GM12878 (cell line): ENCODE measurements at regions not wholly inside any gene's neighbourhood (a gene's known extent, or its start where the extent isn't known, plus 50 kb on each side); places are given as distances from the start of the nearest gene placed in this dataset.

Experiments
- ATAC-seq: fragments of 200-7000 bp; cut with Tn5 transposase; 3 replicates; pipeline ENCODE4 v1.9.1; 2020; ENCODE audit warnings: mild to moderate bottlenecking, moderate library complexity
- BruUV-seq: library from RNA; stranded (reverse); fragments of 400-500 nt; replicated peaks from 2 replicates; lab custom pipeline; 2021; lab: Mats Ljungman, UMichigan
- CTCF ChIA-PET: fragments of 300-600 bp; sonication (Branson Sonifier 250); formaldehyde crosslinking; extraction: SDS; loops from one replicate; lab custom pipeline; 2021; ENCODE audit warnings: inconsistent platforms; lab: Yijun Ruan, JAX
- POLR2A ChIA-PET: fragments of 350-600 bp; formaldehyde crosslinking; extraction: SDS; loops from one replicate; lab custom pipeline; 2021; ENCODE audit warnings: inconsistent platforms; lab: Charles Lee
- RAD21 ChIA-PET: fragments of 300-600 bp; sonication (Branson Sonifier 250); formaldehyde crosslinking; loops from one replicate; lab custom pipeline; 2023; ENCODE audit warnings: antibody characterized with exemption; ENCODE audit not compliant: unreplicated experiment; lab: Charles Lee
- SMC1A ChIA-PET: fragments of 300-600 bp; sonication (Branson Sonifier 250); formaldehyde crosslinking; loops from one replicate; lab custom pipeline; 2023; ENCODE audit not compliant: unreplicated experiment, uncharacterized antibody; lab: Charles Lee
- DNase-seq: peaks from one replicate; pipeline ENCODE4 v3.0.0-alpha.2; 2011; ENCODE audit warnings: low read depth, low spot score
- FAIRE-seq: peaks from 3 replicates; lab custom pipeline; 2011; peaks lifted over from hg19 to GRCh38; lab: Jason Lieb, UNC
- H2AFZ ChIP-seq: 2 replicates; pipeline ENCODE4 v1.6.0; 2011; ENCODE audit warnings: low read depth, low read length, control low read depth; ENCODE audit not compliant: control insufficient read depth
- H3K27ac ChIP-seq: 2 replicates; pipeline ENCODE4 v1.5.1; 2011; ENCODE audit warnings: control low read depth; ENCODE audit not compliant: control insufficient read depth, insufficient read depth
- H3K27me3 ChIP-seq, 2 experiments: replicated peaks in 1 of 2; 2 replicates each; pipeline versions ENCODE4 v1.6.0 to v1.6.1; 2011; ENCODE audit warnings: low read length in 1 of 2; ENCODE audit not compliant: control insufficient read depth in 2 of 2, insufficient read depth in 2 of 2
- H3K36me3 ChIP-seq, 2 experiments: 2 replicates each; pipeline ENCODE4 v1.5.1; 2011; ENCODE audit warnings: low read length in 1 of 2; ENCODE audit not compliant: control insufficient read depth in 2 of 2, insufficient read depth in 2 of 2
- H3K4me1 ChIP-seq: 2 replicates; pipeline ENCODE4 v1.6.1; 2011; ENCODE audit warnings: mild to moderate bottlenecking, low read length, moderate library complexity, mixed read lengths; ENCODE audit not compliant: control insufficient read depth, insufficient read depth
- H3K4me2 ChIP-seq: 2 replicates; pipeline ENCODE4 v1.6.0; 2011; ENCODE audit warnings: control low read depth; ENCODE audit not compliant: control insufficient read depth, insufficient read depth
- H3K4me3 ChIP-seq: fragments of 200-600 bp; sonication (generic); 2 replicates; pipeline ENCODE4 v1.5.1; 2016
- H3K79me2 ChIP-seq: 2 replicates; pipeline ENCODE4 v1.6.0; 2011; ENCODE audit warnings: low read length; ENCODE audit not compliant: control insufficient read depth, insufficient read depth
- H3K9ac ChIP-seq: 2 replicates; pipeline ENCODE4 v1.8.0; 2011; ENCODE audit warnings: low read length, control low read depth, mixed read lengths; ENCODE audit not compliant: control insufficient read depth, insufficient read depth
- H3K9me3 ChIP-seq: replicated peaks from 3 replicates; pipeline ENCODE4 v1.5.1; 2011; ENCODE audit warnings: mild to moderate bottlenecking, low read length; ENCODE audit not compliant: control insufficient read depth, insufficient read depth
- H4K20me1 ChIP-seq: 2 replicates; pipeline ENCODE4 v1.6.0; 2011; ENCODE audit not compliant: control insufficient read depth, insufficient read depth
- ASH2L ChIP-seq: fragments of 300-600, 200-600 bp; sonication (generic); IDR thresholded peaks from 2 replicates; pipeline ENCODE4 v1.6.1; 2017; ENCODE audit warnings: low read depth, mild to moderate bottlenecking, borderline replicate concordance
- CBFB ChIP-seq: IDR thresholded peaks from 2 replicates; pipeline ENCODE4 v1.6.1; 2016; ENCODE audit warnings: antibody characterized with exemption, low read depth
- DPF2 ChIP-seq: fragments of 450-650 bp; IDR thresholded peaks from 2 replicates; pipeline ENCODE4 v1.6.1; 2017; ENCODE audit warnings: mild to moderate bottlenecking
- ELK1 ChIP-seq: IDR thresholded peaks from 2 replicates; pipeline ENCODE4 v1.6.1; 2012; ENCODE audit warnings: low read depth, low read length, improper control_type of control experiment
- MEF2A ChIP-seq: IDR thresholded peaks from 2 replicates; pipeline ENCODE4 v1.6.1; 2011; ENCODE audit warnings: low read depth, mild to moderate bottlenecking, low read length, moderate library complexity; ENCODE audit not compliant: insufficient read depth
- MXI1 ChIP-seq: fragments of 150-350 bp; IDR thresholded peaks from 2 replicates; pipeline ENCODE4 v1.6.1; 2011; ENCODE audit warnings: low read depth, mild to moderate bottlenecking, inconsistent platforms, low read length, improper control_type of control experiment
- NFXL1 ChIP-seq: fragments of 450-650 bp; IDR thresholded peaks from 2 replicates; pipeline ENCODE4 v1.6.1; 2017; ENCODE audit warnings: antibody characterized with exemption, mild to moderate bottlenecking, borderline replicate concordance
- NFYA ChIP-seq: IDR thresholded peaks from 2 replicates; pipeline ENCODE4 v1.6.1; 2011; ENCODE audit warnings: low read depth, mild to moderate bottlenecking, low read length, improper control_type of control experiment, borderline replicate concordance
- PRDM15 ChIP-seq: fragments of 450-650 bp; formaldehyde crosslinking; IDR thresholded peaks from 2 replicates; pipeline ENCODE4 v1.4.0; 2020; ENCODE audit warnings: mild to moderate bottlenecking, moderate library complexity
- RELB ChIP-seq: fragments of 450-650 bp; IDR thresholded peaks from 2 replicates; pipeline ENCODE4 v1.6.1; 2017; ENCODE audit warnings: low read depth, mild to moderate bottlenecking, moderate library complexity
- TCF12 ChIP-seq: IDR thresholded peaks from 2 replicates; pipeline ENCODE4 v1.6.1; 2011; ENCODE audit warnings: low read depth, mild to moderate bottlenecking, low read length
- YBX1 ChIP-seq: fragments of 450-650 bp; IDR thresholded peaks from 2 replicates; pipeline ENCODE4 v1.6.1; 2016; ENCODE audit warnings: antibody characterized with exemption
- ZNF384 ChIP-seq: IDR thresholded peaks from 2 replicates; pipeline ENCODE4 v1.6.1; 2012; ENCODE audit warnings: low read depth, mild to moderate bottlenecking, low read length, improper control_type of control experiment, borderline replicate concordance
- ZNF592 ChIP-seq: fragments of 450-650 bp; IDR thresholded peaks from 2 replicates; pipeline ENCODE4 v1.6.1; 2017; ENCODE audit warnings: mild to moderate bottlenecking, moderate library complexity
- WGBS: methylation state at CpG from one replicate; pipeline ENCODE4 v1.1.6; 2016; ENCODE audit warnings: low lambda C conversion rate; ENCODE audit not compliant: insufficient replicate concordance, insufficient coverage; ENCODE audit errors: missing lambda C conversion rate; 5-methylcytosine and 5-hydroxymethylcytosine counted together
- in situ Hi-C: fragments of 300-500 bp; cut with MboI; formaldehyde crosslinking; loops from 9 replicates; pipeline ENCODE4 v1.14.3; 2018; ENCODE audit warnings: mixed read lengths
- intact Hi-C: fragments of 100-400 bp; cut with micrococcal nuclease; formaldehyde crosslinking; loops from one replicate; pipeline ENCODE4 v1.14.2; 2022; ENCODE audit not compliant: unreplicated experiment

GRCh38 chrX:113539599-113540356, 699.1 kb upstream of the AMOT start:
- no peak overlapping the region for H3K9ac ChIP-seq
- no peak overlapping the region for H3K4me2 ChIP-seq
- 20% methylated on average over 2 of the region's 2 CpGs for WGBS
- BruUV-seq, result no TSS peak
- H3K9me3 ChIP-seq, result no peaks in the 10 kb centered on the region
- ATAC-seq (no peak), FAIRE-seq (no peak), DNase-seq (no peak)
- no peaks in the 10 kb centered on the region for H3K27me3 ChIP-seq
- CTCF ChIA-PET, result no interaction called here
- H3K36me3 ChIP-seq, result no peaks in the 10 kb centered on the region
- no peaks in the 10 kb centered on the region for H3K4me1 ChIP-seq
- SMC1A ChIA-PET, result no interaction called here
- POLR2A ChIA-PET, result no interaction called here
- H4K20me1 ChIP-seq, result no peaks in the 10 kb centered on the region
- H2AFZ ChIP-seq, result no peak overlapping the region
- intact Hi-C loops, result no loop called here
- RAD21 ChIA-PET, result no interaction called here
- H3K79me2 ChIP-seq, result no peaks in the 10 kb centered on the region
- H3K27ac ChIP-seq, result no peak overlapping the region
- no peak overlapping the region for H3K4me3 ChIP-seq
- in situ Hi-C loops, result no loop called here
- no peak for TF ChIP-seq NFXL1
- TF ChIP-seq ASH2L, result no peak
- TF ChIP-seq MEF2A, result no peak
- TF ChIP-seq NFYA, result no peak
- no peak for TF ChIP-seq MXI1
- TF ChIP-seq ZNF384, result no peak
- no peak for TF ChIP-seq DPF2
- TF ChIP-seq YBX1, result no peak
- no peak for TF ChIP-seq RELB
- TF ChIP-seq TCF12, result no peak
- no peak for TF ChIP-seq PRDM15 (CRISPR knock-in tag)
- no peak for TF ChIP-seq CBFB
- no peak for TF ChIP-seq ZNF592
- no peak for TF ChIP-seq ELK1
